Thyroid gland (tissue), 4 donors: ENCODE measurements at regions not wholly inside any gene's neighbourhood (a gene's known extent, or its start where the extent isn't known, plus 50 kb on each side); places are given as distances from the start of the nearest gene placed in this dataset.

Experiments used
- DNase-seq, 2 donors: peaks; one replicate each; pipeline ENCODE4 v3.0.0-alpha.2; 2019
- H3K27ac ChIP-seq, 3 donors: fragments of 200-600 bp; sonication (generic); 1 replicate in 2 of 3; 2 replicates in 1 of 3; pipeline ENCODE4 v1.5.1; 2016 to 2019; ENCODE audit warnings: mild to moderate bottlenecking in 1 of 3, moderate library complexity in 1 of 3
- H3K27me3 ChIP-seq: fragments of 200-600 bp; sonication (generic); one replicate; pipeline ENCODE4 v1.5.1; 2019
- H3K36me3 ChIP-seq, 2 donors: fragments of 200-600 bp; sonication (generic); one replicate each; pipeline ENCODE4 v1.5.1; 2016 to 2019
- H3K4me1 ChIP-seq, 2 donors: fragments of 200-600 bp; sonication (generic); one replicate each; pipeline ENCODE4 v1.5.1; 2017 to 2019
- H3K4me3 ChIP-seq, 3 donors: fragments of 200-600 bp; sonication (generic); replicated peaks in 1 of 3; 1 replicate in 2 of 3; 2 replicates in 1 of 3; pipeline ENCODE4 v1.5.1; 2016; ENCODE audit warnings: mild to moderate bottlenecking in 1 of 3
- H3K9me3 ChIP-seq: fragments of 200-600 bp; sonication (generic); one replicate; pipeline ENCODE4 v1.5.1; 2017
- POLR2A ChIP-seq, 2 donors: fragments of 450-650 bp; IDR thresholded peaks; one replicate each; pipeline ENCODE4 v1.6.1; 2017; ENCODE audit warnings: antibody characterized with exemption in 2 of 2, mild to moderate bottlenecking in 2 of 2, moderate library complexity in 1 of 2
- WGBS, 2 donors: methylation state at CpG; one replicate each; pipeline ENCODE4 v1.1.5; 2017; 5-methylcytosine and 5-hydroxymethylcytosine counted together
- intact Hi-C: fragments of 100-400 bp; cut with DNase I; formaldehyde crosslinking; loops from one replicate; pipeline ENCODE4 v1.15.1; 2023
- TF ChIP-seq, protein P1 (sequence below), 6 experiments: fragments of 200-600 bp in 3 of 6; fragments of 450-650 bp in 3 of 6; sonication (generic) in 3 of 6; IDR thresholded peaks; one replicate each; pipeline ENCODE4 v1.5.1; 2016 to 2019; ENCODE audit warnings: antibody characterized with exemption in 6 of 6, mild to moderate bottlenecking in 2 of 6, inconsistent platforms in 1 of 6, moderate library complexity in 1 of 6

DNA sequence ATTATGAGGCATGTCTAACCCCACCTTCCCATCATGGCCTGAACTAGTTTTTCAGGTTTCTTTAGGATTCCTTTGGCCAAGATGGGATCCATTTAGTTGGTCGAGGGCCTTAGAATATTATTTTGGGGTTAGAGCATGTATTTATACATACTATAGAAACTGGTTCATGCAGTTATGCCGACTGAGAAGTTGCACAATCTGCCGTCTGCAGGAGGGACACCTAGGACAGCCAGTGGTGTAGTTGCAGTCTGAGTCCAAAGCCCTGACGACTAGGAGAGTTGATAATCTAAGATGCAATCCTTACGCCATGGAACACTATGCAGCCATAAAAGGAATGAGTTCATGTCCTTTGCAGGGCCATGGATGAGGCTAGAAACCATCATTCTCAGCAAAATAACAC lies 424.0 kb downstream of the SHISA9 start:
- no peak for TF ChIP-seq POLR2A (IDR thresholded peaks at IDR 0.05)
- TF ChIP-seq, protein P1, sequence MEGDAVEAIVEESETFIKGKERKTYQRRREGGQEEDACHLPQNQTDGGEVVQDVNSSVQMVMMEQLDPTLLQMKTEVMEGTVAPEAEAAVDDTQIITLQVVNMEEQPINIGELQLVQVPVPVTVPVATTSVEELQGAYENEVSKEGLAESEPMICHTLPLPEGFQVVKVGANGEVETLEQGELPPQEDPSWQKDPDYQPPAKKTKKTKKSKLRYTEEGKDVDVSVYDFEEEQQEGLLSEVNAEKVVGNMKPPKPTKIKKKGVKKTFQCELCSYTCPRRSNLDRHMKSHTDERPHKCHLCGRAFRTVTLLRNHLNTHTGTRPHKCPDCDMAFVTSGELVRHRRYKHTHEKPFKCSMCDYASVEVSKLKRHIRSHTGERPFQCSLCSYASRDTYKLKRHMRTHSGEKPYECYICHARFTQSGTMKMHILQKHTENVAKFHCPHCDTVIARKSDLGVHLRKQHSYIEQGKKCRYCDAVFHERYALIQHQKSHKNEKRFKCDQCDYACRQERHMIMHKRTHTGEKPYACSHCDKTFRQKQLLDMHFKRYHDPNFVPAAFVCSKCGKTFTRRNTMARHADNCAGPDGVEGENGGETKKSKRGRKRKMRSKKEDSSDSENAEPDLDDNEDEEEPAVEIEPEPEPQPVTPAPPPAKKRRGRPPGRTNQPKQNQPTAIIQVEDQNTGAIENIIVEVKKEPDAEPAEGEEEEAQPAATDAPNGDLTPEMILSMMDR (IDR thresholded peaks at IDR 0.05), result no peak
- Histone ChIP-seq H3K27ac (no peak overlapping the region), H3K27me3 (no peaks in the 10 kb centered on the region), H3K4me3 (no peak overlapping the region), H3K9me3 (no peaks in the 10 kb centered on the region), H3K36me3 (no peaks in the 10 kb centered on the region), H3K4me1 (no peaks in the 10 kb centered on the region)
- intact Hi-C loops, result no loop called here
- 69 to 72% methylated on average over 5 of the region's 5 CpGs for WGBS, 2 donors
- no peak for DNase-seq

DNA sequence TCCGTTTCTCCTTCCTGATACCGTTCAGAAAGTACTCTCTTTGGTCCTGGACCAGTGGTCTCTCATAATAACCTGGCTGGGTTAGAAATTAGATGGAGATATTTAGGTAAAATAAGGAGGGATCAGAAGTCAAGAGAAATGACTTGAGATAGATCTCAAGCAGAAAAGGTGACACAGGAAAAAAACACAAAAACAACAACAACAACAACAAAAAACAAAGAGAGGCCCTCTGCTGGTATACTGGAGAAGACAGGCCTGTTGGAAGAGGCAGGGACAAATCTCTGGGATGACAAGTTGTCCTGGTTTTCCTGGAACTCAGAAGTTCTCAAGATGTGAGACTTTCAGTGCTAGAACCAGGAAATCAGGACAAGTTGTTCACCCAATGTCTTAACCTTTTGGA lies 430.5 kb downstream of the SHISA9 start:
- TF ChIP-seq, protein P1 (IDR thresholded peaks at IDR 0.05), result no peak
- TF ChIP-seq POLR2A (IDR thresholded peaks at IDR 0.05), result no peak
- no peak for DNase-seq
- Histone ChIP-seq H3K36me3 (no peaks in the 10 kb centered on the region), H3K4me1 (no peaks in the 10 kb centered on the region), H3K4me3 (no peak overlapping the region), H3K9me3 (no peaks in the 10 kb centered on the region), H3K27me3 (no peaks in the 10 kb centered on the region), H3K27ac (no peak overlapping the region)
- WGBS, 2 donors, result 90 to 96% methylated on average over 2 of the region's 2 CpGs
- intact Hi-C loops, result no loop called here

DNA sequence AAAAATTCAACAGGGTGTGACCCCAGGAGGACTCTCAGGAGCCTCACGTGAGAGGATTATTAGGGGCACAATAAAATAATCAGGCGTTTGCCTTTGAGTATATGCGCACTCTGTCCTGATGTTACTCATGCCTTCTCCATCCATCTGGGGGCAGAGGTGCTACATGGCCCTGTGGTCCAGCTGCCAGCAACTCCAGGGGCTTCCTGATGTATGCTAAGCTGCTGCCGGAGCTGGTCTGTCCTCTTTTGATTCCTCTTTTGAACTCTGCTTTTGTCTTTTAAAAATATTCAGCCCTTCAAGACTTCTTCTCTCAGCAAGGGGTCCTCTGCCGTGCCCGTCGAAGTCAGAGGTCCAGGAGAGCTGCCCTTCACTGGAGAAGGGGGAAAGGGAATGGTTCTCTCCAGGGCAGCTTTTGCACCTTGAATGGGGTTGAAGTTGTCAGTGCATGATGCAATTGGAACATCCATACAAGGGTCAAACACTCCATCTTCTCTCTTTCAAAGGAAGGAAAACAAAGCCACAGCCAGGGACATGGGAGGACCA lies 431.4 kb downstream of the SHISA9 start:
- no peak overlapping the region for H3K4me3 ChIP-seq
- H3K27me3 ChIP-seq, result no peaks in the 10 kb centered on the region
- no peaks in the 10 kb centered on the region for H3K4me1 ChIP-seq
- intact Hi-C loops, result no loop called here
- H3K27ac ChIP-seq, result no peak overlapping the region
- H3K36me3 ChIP-seq, result no peaks in the 10 kb centered on the region
- no peak for TF ChIP-seq POLR2A (IDR thresholded peaks at IDR 0.05)
- TF ChIP-seq, protein P1 (IDR thresholded peaks at IDR 0.05), result no peak
- no peak for DNase-seq
- 43 to 51% methylated on average over 7 of the region's 7 CpGs for WGBS, 2 donors
- no peaks in the 10 kb centered on the region for H3K9me3 ChIP-seq

DNA sequence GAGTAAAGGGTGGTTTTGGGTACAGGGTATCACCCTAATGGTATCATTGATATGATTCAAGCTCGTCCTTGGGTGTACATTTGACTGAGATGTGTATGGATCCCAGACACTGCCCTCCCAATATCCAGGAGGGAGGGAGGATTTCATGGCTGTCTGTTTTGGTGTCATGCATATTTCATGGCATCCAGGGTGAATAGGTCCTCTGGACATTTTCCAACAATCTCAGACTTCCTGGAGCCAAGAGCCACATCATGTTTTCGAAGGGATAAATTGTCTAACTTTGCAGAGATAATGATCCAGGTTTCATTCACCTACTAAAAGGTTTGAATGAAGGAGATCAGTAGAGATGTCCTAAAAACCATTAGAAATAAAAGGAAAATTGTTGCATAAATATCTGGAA lies 431.9 kb downstream of the SHISA9 start:
- H3K9me3 ChIP-seq, result no peaks in the 10 kb centered on the region
- intact Hi-C loops, result no loop called here
- no peak overlapping the region for H3K27ac ChIP-seq
- H3K27me3 ChIP-seq, result no peaks in the 10 kb centered on the region
- H3K36me3 ChIP-seq, result no peaks in the 10 kb centered on the region
- H3K4me3 ChIP-seq, result no peak overlapping the region
- no peaks in the 10 kb centered on the region for H3K4me1 ChIP-seq
- TF ChIP-seq, protein P1 (IDR thresholded peaks at IDR 0.05), result no peak
- TF ChIP-seq POLR2A (IDR thresholded peaks at IDR 0.05), result no peak
- DNase-seq, result no peak
- 71 to 73% methylated on average over 2 of the region's 2 CpGs for WGBS, 2 donors

DNA sequence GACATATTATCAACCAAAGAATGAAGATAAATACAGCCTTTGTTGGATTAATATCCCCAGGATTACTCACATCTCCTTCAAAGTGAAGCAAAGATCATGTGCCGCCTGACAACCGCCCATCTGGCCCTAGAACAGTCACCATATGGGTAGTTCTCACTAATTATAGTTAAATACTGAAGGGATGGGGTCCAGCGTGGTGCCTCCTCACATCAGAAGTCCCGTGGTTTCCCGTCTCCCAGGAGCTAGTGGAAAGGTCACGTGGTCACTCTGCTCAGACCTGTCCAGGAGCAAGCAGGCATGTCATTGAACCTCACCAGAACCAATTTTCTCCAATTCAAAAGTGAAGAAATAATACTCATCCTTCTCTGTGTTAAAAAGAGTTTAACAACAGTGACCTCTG lies 434.5 kb downstream of the SHISA9 start:
- Histone ChIP-seq H3K27ac (no peak overlapping the region), H3K4me3 (no peak overlapping the region), H3K4me1 (no peaks in the 10 kb centered on the region), H3K36me3 (no peaks in the 10 kb centered on the region), H3K27me3 (no peaks in the 10 kb centered on the region), H3K9me3 (no peaks in the 10 kb centered on the region)
- TF ChIP-seq, protein P1 (IDR thresholded peaks at IDR 0.05), result no peak
- no peak for TF ChIP-seq POLR2A (IDR thresholded peaks at IDR 0.05)
- intact Hi-C loops, result no loop called here
- 83 to 88% methylated on average over 6 of the region's 6 CpGs for WGBS, 2 donors
- no peak for DNase-seq
